Rectal smooth muscle tissue (tissue), 1 donor: ENCODE measurements at regions not wholly inside any gene's neighbourhood (a gene's known extent, or its start where the extent isn't known, plus 50 kb on each side); places are given as distances from the start of the nearest gene placed in this dataset.

Experiments used
- H3K27ac ChIP-seq: one replicate; pipeline ENCODE4 v1.7.0; 2013; ENCODE audit warnings: low read depth, low read length, inconsistent platforms
- H3K27me3 ChIP-seq: one replicate; pipeline ENCODE4 v1.7.0; 2013; ENCODE audit warnings: low read length; ENCODE audit not compliant: control insufficient read depth, insufficient read depth
- H3K36me3 ChIP-seq: one replicate; pipeline ENCODE4 v1.7.0; 2013; ENCODE audit warnings: low read length; ENCODE audit not compliant: control insufficient read depth, insufficient read depth
- H3K4me1 ChIP-seq: one replicate; pipeline ENCODE4 v1.7.0; 2013; ENCODE audit warnings: low read length; ENCODE audit not compliant: control insufficient read depth, insufficient read depth
- H3K4me3 ChIP-seq: one replicate; pipeline ENCODE4 v1.7.0; 2013; ENCODE audit warnings: low read length
- H3K9ac ChIP-seq: one replicate; pipeline ENCODE4 v1.7.0; 2013; ENCODE audit warnings: low read length

DNA sequence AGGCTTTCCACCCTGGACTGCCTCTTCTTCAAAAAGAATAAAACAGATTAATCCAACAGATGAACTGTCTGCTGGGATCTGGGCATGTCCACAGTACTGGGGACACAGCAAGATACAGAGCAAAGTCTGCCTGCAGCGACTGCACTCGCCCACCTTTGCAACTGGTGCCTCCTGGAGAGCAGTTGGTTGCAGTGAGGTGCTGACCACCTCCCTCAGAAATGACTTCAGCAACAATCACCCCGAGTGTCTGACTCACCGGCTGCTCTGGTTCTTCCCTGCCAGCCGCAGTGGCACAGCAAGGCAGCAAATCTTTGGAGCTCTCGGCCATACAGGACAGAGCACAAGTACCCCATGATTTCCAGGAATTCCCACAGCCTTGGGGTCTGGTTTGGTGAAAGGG, 179.7 kb downstream of the ANAPC1 start:
- no peaks in the 10 kb centered on the region for H3K36me3 ChIP-seq
- no peak overlapping the region for H3K9ac ChIP-seq
- no peaks in the 10 kb centered on the region for H3K4me1 ChIP-seq
- H3K4me3 ChIP-seq, result no peak overlapping the region
- H3K27me3 ChIP-seq, result no peaks in the 10 kb centered on the region
- H3K27ac ChIP-seq, result no peak overlapping the region

DNA sequence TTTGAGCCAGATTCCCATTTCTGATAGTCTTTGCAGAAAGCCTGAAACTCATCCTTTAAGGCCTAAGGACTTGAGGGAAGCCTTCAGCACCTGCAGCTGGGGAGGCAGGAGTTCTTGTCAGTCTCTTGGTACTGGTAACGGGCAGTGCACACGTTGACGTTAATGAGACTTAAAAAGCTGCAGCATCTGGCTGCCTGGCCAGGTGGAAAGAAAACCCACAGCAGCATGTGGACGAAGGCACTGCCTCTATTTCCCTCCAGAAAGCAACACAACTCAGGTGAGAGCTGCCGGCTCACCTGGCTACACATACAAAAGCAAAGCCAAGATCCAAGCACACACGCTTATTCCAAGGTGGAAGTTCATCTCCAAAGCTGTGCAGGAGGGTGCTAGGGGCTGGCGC, 178.8 kb downstream of the ANAPC1 start:
- Histone ChIP-seq H3K4me3 (no peak overlapping the region), H3K4me1 (no peaks in the 10 kb centered on the region)

DNA sequence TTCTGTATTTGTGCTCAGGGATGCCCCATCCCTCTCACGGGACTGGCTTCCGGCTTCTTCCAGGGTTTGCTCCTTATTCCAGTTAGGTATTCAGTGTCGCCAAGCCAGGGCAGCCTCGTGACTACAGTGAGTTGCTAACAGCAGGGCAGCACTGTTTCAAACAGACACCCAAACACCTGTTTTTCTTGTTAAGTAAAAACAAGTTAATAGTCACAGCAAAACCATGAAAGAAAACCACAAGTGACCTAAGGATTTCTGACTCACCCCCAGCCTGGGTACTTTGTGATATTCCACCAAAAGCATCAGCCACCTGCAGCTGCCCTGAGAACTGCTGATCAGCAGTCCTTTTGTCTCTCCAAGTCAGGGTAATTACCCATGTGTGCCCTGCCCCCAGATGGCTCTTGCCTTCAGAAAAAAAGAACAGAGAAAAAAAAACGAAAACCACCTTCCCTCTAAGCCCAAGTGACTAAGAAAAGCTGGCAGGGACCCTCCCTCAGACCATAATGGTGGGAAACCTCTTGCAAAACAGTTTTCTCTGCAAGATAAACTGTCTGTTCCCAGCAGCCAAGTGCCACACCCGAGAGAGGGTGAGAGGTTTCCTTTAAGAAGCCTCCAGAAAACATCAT, 178.2 kb downstream of the ANAPC1 start:
- Histone ChIP-seq H3K9ac (no peak overlapping the region), H3K27me3 (no peaks in the 10 kb centered on the region), H3K36me3 (no peaks in the 10 kb centered on the region), H3K4me1 (no peaks in the 10 kb centered on the region), H3K27ac (no peak overlapping the region), H3K4me3 (no peak overlapping the region)

More for the DNA sequence above, 178.8 kb downstream of the ANAPC1 start:
- Histone ChIP-seq H3K27me3 (no peaks in the 10 kb centered on the region), H3K9ac (no peak overlapping the region), H3K27ac (no peak overlapping the region), H3K36me3 (no peaks in the 10 kb centered on the region)

DNA sequence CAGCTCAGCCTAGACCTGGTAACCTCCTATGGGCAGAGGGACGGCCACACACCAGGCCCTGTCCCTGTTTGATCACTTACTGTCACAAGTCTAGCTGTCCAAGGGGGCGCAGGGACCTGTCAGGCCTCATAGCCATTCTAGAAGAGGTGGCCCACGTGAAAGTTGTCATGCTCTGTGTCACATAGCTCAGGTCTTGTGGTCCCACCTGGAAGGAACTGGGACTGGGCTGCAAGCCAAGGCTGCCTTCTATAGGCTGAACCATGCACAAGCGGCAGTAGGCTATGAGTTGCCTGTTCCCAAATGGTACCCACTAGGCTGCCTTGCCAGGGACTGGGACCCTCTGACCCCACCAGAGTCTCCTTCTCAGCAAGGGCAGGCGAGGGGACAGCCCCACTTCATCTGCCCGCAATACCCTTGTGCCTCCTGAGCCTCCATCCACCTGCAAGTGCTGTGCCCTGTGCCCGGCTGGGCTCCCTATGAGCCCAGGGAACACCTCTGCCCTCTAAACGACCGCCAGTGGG, 177.5 kb downstream of the ANAPC1 start:
- Histone ChIP-seq H3K27me3 (no peaks in the 10 kb centered on the region), H3K36me3 (no peaks in the 10 kb centered on the region), H3K9ac (no peak overlapping the region), H3K27ac (no peak overlapping the region), H3K4me3 (no peak overlapping the region), H3K4me1 (no peaks in the 10 kb centered on the region)

DNA sequence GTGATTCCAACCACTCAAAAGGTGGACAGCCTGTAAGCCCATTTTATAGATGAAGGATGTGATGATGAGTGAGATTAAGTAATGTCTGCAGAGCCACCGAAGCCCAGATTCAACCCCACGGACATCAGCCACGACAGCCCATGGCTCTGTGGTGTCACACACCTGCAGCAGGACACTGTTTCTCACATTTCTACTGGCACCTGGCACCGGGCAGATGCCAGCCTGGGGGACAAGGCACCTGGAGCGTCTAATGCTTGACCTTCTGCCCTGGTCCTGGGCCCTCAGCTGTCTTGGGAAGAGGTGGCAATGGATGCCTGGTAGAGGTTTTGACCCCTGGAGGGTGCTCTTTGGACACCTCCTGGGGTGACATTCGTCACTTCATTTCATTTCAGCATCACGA, 176.3 kb downstream of the ANAPC1 start:
- H3K36me3 ChIP-seq, result no peaks in the 10 kb centered on the region
- no peak overlapping the region for H3K9ac ChIP-seq
- H3K4me1 ChIP-seq, result no peaks in the 10 kb centered on the region
- no peak overlapping the region for H3K4me3 ChIP-seq
- no peak overlapping the region for H3K27ac ChIP-seq
- no peaks in the 10 kb centered on the region for H3K27me3 ChIP-seq

DNA sequence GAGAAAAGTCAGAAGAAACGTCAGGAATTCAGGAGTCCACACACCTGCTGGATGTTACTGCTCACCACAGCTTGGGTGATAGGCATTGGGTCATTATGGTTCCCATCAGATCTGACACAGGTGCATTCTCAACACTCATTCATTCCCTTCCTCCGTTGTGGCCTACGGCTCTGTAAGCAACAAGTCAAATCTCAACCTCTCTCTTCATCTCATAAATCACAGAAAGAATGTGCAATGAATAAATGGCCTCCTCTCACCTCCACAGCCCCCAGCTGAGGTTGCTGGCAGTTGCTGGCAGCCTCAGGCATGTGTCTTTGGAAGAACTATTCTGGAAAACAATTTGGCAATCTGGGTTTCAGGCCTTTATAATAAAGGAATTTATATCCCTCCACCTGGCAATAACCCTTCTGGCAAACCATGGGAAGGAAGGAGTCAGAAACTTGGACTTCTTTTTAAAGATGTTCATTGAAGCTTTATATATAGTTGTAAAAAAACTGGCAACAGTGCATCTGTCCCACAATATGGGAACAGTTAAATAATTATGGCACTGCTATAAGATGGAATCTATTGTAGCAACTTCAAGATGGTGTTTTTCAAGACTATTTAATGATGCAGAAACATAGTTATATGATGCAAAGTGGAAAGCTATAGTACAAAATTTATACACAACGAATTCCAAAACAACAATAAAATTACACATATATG, 175.4 kb downstream of the ANAPC1 start:
- Histone ChIP-seq H3K36me3 (no peaks in the 10 kb centered on the region), H3K9ac (no peak overlapping the region), H3K4me1 (no peaks in the 10 kb centered on the region), H3K27ac (no peak overlapping the region), H3K4me3 (no peak overlapping the region), H3K27me3 (no peaks in the 10 kb centered on the region)

DNA sequence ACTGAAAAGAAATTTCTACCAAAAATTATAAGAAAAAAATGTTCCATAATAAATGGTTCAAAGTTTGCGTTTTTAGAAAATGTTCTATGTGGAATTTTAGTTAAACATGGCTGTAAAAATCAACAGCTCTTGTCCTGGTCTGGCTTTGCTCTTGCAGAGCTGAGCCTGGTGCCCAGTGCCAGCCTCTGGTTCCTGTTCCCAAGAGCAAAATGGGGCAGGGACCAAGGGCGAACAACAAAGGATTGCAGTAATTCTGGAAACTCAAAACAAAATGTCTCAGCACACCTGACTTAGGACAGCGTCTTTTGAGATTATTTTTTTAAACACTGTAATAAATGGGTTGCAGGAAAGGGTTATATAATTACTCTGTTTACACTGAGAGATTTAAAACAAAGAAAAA, 174.7 kb downstream of the ANAPC1 start:
- Histone ChIP-seq H3K27me3 (no peaks in the 10 kb centered on the region), H3K4me1 (no peaks in the 10 kb centered on the region), H3K36me3 (no peaks in the 10 kb centered on the region), H3K9ac (no peak overlapping the region), H3K4me3 (no peak overlapping the region), H3K27ac (no peak overlapping the region)

DNA sequence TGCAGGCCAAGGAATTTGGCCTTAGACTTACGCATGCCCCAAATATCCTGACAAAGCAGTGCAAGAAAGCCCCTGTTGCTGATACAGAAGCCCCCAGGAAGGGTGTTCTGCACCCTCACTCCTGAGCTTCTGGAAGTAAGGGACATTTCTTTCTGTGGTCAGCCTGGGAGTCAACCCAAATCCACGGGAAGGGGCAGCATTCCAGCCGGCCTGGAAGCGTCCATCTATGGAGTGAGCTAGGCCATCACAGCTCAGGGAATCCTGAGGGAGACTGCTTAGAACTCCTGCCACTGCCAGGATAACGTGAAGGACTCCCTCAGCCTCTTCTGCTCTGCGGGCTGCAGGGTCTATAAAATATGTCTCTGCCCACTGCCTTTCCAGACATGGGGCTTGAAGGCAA, 173.9 kb downstream of the ANAPC1 start:
- Histone ChIP-seq H3K27me3 (no peaks in the 10 kb centered on the region), H3K36me3 (no peaks in the 10 kb centered on the region), H3K27ac (no peak overlapping the region), H3K4me1 (no peaks in the 10 kb centered on the region), H3K9ac (no peak overlapping the region), H3K4me3 (no peak overlapping the region)

DNA sequence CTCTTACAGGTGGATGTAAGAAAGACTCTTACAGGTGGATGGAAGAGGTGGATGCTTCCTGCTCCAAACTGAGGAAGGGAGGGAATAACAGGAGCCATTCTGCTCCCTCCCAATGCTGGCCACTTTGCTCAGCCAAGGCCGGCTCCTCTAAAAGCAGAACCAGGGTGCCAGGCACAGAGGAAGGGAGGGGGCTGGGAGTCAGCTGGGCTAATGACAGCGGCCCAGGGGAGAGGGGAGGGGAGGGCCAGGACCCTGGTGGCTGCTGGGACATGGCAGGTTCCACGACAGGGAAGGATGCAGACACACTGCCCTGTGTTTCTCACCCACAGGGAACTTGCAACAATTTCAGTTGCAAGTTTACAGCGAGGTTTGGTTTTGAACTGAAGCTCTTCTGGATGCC, 173.4 kb downstream of the ANAPC1 start:
- Histone ChIP-seq H3K36me3 (no peaks in the 10 kb centered on the region), H3K4me1 (no peaks in the 10 kb centered on the region), H3K4me3 (no peak overlapping the region), H3K27me3 (no peaks in the 10 kb centered on the region), H3K9ac (no peak overlapping the region), H3K27ac (no peak overlapping the region)

DNA sequence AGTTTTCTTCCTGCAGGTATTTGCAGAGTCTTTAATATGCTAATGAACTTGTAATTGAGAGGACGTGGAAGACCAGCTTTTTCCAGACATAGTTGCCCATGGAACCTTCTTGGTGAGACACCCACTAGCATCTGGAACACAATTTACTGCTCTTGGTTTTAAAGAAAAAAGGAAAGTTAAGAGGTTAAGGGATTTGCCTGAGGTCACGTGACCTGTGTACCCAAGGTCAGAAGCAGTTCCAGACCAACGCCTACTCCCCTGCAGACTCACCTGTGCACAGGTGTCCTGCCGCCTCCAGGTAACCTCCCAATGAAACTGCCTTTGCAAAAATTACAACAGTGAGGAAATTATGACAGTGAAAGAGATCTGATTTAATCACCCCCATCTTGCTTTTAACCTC, 172.7 kb downstream of the ANAPC1 start:
- H3K4me1 ChIP-seq, result no peaks in the 10 kb centered on the region

DNA sequence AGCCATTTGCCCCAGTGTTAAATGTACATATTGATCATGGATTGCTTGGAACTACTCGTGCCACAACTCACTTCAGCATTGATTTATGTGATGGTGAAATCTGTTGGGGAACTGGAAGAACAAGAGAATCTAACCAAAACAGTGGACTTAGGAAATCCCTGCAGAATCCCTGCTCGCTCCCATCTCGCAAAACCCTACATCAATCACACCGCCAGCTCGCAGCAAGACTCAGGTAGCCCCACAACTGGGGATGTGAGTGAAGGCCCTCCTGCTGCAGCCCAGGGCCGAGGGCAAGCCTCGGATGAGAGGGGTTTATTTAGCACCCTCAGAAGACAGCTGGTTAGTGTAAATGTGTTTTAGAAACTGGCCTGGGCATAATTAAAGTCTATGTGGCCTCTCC, 171.6 kb downstream of the ANAPC1 start:
- no peaks in the 10 kb centered on the region for H3K4me1 ChIP-seq
- no peaks in the 10 kb centered on the region for H3K36me3 ChIP-seq
- H3K27ac ChIP-seq, result no peak overlapping the region
- H3K4me3 ChIP-seq, result no peak overlapping the region
- H3K27me3 ChIP-seq, result no peaks in the 10 kb centered on the region
- no peak overlapping the region for H3K9ac ChIP-seq

More for the DNA sequence above, 172.7 kb downstream of the ANAPC1 start:
- no peak overlapping the region for H3K9ac ChIP-seq
- H3K27me3 ChIP-seq, result no peaks in the 10 kb centered on the region
- no peak overlapping the region for H3K4me3 ChIP-seq
- no peak overlapping the region for H3K27ac ChIP-seq
- H3K36me3 ChIP-seq, result no peaks in the 10 kb centered on the region

DNA sequence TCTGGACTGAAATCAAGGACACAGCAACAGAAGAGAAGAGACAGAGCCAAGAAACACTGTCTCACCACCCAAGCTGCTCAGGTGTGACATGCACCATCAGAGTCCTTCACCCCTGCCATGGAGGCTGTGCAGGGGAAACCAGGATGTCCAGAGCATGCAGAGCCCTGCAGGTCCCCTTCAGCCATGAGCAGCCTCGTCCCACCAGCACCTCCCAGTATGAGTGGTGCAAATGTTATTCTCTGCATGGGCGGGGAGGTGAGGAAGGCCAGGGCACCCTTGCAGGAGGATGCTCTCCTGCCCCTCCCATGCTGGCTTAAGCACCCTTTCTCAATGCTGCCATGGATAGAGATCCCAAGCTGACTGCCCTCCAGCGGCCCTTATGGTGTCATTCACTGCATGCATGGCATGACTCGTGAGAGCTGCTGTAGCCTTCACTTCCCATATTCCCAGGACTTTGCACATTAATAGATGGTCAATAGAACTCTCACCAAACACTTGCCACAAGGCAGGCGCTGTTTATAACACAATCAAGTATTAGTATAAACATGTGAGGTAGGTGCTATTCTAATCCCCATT, 171.0 kb downstream of the ANAPC1 start:
- H3K36me3 ChIP-seq, result no peaks in the 10 kb centered on the region
- no peak overlapping the region for H3K27ac ChIP-seq

More for the DNA sequence above, 171.0 kb downstream of the ANAPC1 start:
- Histone ChIP-seq H3K9ac (no peak overlapping the region), H3K4me3 (no peak overlapping the region), H3K4me1 (no peaks in the 10 kb centered on the region), H3K27me3 (no peaks in the 10 kb centered on the region)
